ENCODE measurements at regions not wholly inside any gene's neighbourhood (a gene's known extent, or its start where the extent isn't known, plus 50 kb on each side); places are given as distances from the start of the nearest gene placed in this dataset.

DNA sequence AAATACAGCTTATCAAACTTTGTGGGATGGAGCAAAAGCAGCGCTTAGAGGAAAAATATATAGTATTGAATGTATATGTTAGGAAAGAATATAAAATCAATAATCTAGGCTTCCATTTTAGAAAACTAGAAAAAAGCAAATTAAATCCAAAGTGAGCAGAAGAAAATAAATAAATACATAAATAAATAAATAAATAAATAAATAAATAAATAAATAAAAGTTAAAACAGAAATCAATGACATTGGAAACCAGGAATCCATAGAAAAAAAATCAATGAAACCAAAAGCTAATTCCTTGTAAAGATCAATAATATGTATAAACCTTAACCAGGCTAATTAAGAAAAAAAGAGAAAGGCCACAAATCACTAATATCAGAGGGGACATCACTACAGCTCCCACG, 141.8 kb upstream of the C1QTNF7 start:
- TF ChIP-seq, protein P1, sequence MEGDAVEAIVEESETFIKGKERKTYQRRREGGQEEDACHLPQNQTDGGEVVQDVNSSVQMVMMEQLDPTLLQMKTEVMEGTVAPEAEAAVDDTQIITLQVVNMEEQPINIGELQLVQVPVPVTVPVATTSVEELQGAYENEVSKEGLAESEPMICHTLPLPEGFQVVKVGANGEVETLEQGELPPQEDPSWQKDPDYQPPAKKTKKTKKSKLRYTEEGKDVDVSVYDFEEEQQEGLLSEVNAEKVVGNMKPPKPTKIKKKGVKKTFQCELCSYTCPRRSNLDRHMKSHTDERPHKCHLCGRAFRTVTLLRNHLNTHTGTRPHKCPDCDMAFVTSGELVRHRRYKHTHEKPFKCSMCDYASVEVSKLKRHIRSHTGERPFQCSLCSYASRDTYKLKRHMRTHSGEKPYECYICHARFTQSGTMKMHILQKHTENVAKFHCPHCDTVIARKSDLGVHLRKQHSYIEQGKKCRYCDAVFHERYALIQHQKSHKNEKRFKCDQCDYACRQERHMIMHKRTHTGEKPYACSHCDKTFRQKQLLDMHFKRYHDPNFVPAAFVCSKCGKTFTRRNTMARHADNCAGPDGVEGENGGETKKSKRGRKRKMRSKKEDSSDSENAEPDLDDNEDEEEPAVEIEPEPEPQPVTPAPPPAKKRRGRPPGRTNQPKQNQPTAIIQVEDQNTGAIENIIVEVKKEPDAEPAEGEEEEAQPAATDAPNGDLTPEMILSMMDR (conservative IDR thresholded peaks at IDR 0.05; ENCODE audit: low read length), result no peak
- TF ChIP-seq EZH2phosphoT487 (IDR thresholded peaks at IDR 0.05; ENCODE audit: borderline replicate concordance), result no peak
